CD4-positive, alpha-beta memory T cell (primary cell): ENCODE measurements at regions not wholly inside any gene's neighbourhood (a gene's known extent, or its start where the extent isn't known, plus 50 kb on each side); places are given as distances from the start of the nearest gene placed in this dataset.

Experiments
- CTCF ChIA-PET: fragments of 350-600 bp; sonication (Branson Sonifier 250); formaldehyde crosslinking; loops from one replicate; lab custom pipeline; 2021; ENCODE audit warnings: inconsistent platforms; ENCODE audit not compliant: partially characterized antibody; lab: Charles Lee
- POLR2A ChIA-PET: fragments of 350-600 bp; sonication (Branson Sonifier 250); formaldehyde crosslinking; loops from one replicate; lab custom pipeline; 2021; ENCODE audit not compliant: partially characterized antibody; lab: Charles Lee
- DNase-seq, 5 donors: peaks; one replicate each; pipeline versions ENCODE4 v3.0.0 to v3.0.0-alpha.2; 2020 to 2022; ENCODE audit warnings: mixed read lengths in 1 of 5
- H3K27ac ChIP-seq: one replicate; pipeline ENCODE4 v1.7.0; 2013; ENCODE audit warnings: low read depth, low read length
- H3K27me3 ChIP-seq: 2 replicates; pipeline ENCODE4 v1.7.0; 2013; ENCODE audit warnings: mild to moderate bottlenecking, low read length, moderate library complexity; ENCODE audit not compliant: insufficient read depth
- H3K36me3 ChIP-seq: 2 replicates; pipeline ENCODE4 v1.7.0; 2013; ENCODE audit warnings: mild to moderate bottlenecking, low read length, moderate library complexity; ENCODE audit not compliant: insufficient read depth
- H3K4me1 ChIP-seq: 2 replicates; pipeline ENCODE4 v1.7.0; 2013; ENCODE audit warnings: mild to moderate bottlenecking, low read length, moderate library complexity; ENCODE audit not compliant: insufficient read depth
- H3K4me3 ChIP-seq, 2 donors: one replicate each; pipeline ENCODE4 v1.7.0; 2013; ENCODE audit warnings: low read length in 2 of 2, mild to moderate bottlenecking in 1 of 2
- H3K9me3 ChIP-seq, 2 donors: one replicate each; pipeline ENCODE4 v1.7.0; 2013; ENCODE audit warnings: low read length in 2 of 2, control low read depth in 1 of 2; ENCODE audit not compliant: control insufficient read depth in 1 of 2
- H3K27ac Mint-ChIP-seq, 7 donors: one replicate each; pipeline ENCODE4 v1.8.0; 2020 to 2021; ENCODE audit warnings: mixed read lengths in 7 of 7, mild to moderate bottlenecking in 6 of 7, inconsistent platforms in 3 of 7, moderate library complexity in 3 of 7
- H3K27me3 Mint-ChIP-seq, 2 donors: one replicate each; pipeline ENCODE4 v1.8.0; 2020 to 2021; ENCODE audit warnings: mixed read lengths in 2 of 2
- H3K36me3 Mint-ChIP-seq, 2 donors: one replicate each; pipeline ENCODE4 v1.8.0; 2020 to 2021; ENCODE audit warnings: mixed read lengths in 2 of 2, inconsistent platforms in 1 of 2, mild to moderate bottlenecking in 1 of 2
- H3K4me1 Mint-ChIP-seq, 4 donors: one replicate each; pipeline ENCODE4 v1.8.0; 2020 to 2021; ENCODE audit warnings: mixed read lengths in 4 of 4, mild to moderate bottlenecking in 1 of 4
- H3K4me3 Mint-ChIP-seq, 8 donors: one replicate each; pipeline ENCODE4 v1.8.0; 2020 to 2021; ENCODE audit warnings: mixed read lengths in 8 of 8, mild to moderate bottlenecking in 7 of 8, moderate library complexity in 6 of 8, inconsistent platforms in 3 of 8
- H3K9me3 Mint-ChIP-seq, 8 donors: one replicate each; pipeline ENCODE4 v1.8.0; 2020 to 2021; ENCODE audit warnings: mixed read lengths in 8 of 8, mild to moderate bottlenecking in 5 of 8, inconsistent platforms in 3 of 8, moderate library complexity in 1 of 8
- intact Hi-C: fragments of 100-400 bp; cut with micrococcal nuclease; formaldehyde crosslinking; loops from one replicate; pipeline ENCODE4 v1.15.1; 2023

DNA sequence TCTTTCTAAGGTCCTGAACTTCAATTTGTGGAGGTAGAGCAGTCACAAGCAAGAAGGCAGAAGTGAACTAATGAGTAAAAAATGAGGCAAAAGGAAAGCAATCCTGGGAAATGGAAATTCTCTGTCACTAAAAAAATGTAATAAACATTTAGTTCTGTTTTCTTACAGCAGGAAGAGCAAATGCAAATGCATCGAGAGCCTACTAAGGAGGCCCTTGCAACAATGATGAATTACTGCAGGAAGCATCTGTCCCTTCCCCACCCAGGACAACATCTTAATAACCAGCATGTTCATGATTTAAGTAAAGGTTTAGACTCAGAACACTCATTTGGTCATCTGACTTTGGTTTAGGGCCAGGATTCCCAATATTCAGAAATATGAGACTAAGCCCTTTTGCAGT, 341.4 kb upstream of the NOCT start:
- Histone ChIP-seq H3K9me3 (no peaks in the 10 kb centered on the region), H3K4me1 (no peaks in the 10 kb centered on the region), H3K27me3 (no peaks in the 10 kb centered on the region), H3K27ac (no peak overlapping the region), H3K4me3 (no peak overlapping the region), H3K36me3 (no peaks in the 10 kb centered on the region)
- intact Hi-C loops, result no loop called here
- POLR2A ChIA-PET, result no interaction called here
- no peak for DNase-seq
- Mint-ChIP-seq H3K4me1 (no peaks in the 10 kb centered on the region), H3K27me3 (peaks cover 0 to 2% of the 10 kb centered on the region in 2 donors), H3K4me3 (no peak overlapping the region), H3K27ac (no peak overlapping the region), H3K36me3 (no peaks in the 10 kb centered on the region), H3K9me3 (no peaks in the 10 kb centered on the region)
- CTCF ChIA-PET, result interaction anchor here (0.7 kb wide), 1 partner anchor 1098 kb away, joined by 3 read pairs; no protein-coding TSS in a partner anchor

DNA sequence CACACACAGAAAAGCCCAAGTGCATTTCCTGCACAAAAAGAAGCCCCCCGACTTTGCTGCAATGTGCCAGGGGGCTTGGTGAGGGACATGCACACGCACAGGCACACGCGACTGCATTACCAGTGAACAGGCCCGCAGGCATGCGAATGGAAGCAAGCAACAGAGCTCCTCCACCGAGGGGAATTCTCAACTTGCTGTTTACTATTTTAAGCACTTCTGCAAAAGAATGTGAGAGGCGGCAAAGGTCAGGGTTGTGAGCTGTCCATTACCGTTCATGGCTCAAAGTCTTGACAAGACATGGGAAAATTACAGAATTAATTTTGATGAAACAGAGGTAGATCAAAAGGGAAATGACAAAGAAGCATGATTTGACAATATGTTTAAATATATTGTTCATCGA, 342.5 kb upstream of the NOCT start:
- CTCF ChIA-PET, result interaction anchor here (3.0 kb wide), 1 partner anchor 8 kb away, joined by 8 read pairs; no protein-coding TSS in a partner anchor
- POLR2A ChIA-PET, result no interaction called here
- Mint-ChIP-seq H3K9me3 (no peaks in the 10 kb centered on the region), H3K27me3 (peaks cover 0 to 2% of the 10 kb centered on the region in 2 donors), H3K4me1 (no peaks in the 10 kb centered on the region), H3K27ac (no peak overlapping the region), H3K4me3 (no peak overlapping the region), H3K36me3 (no peaks in the 10 kb centered on the region)
- Histone ChIP-seq H3K27ac (no peak overlapping the region), H3K9me3 (no peaks in the 10 kb centered on the region), H3K4me3 (no peak overlapping the region), H3K4me1 (no peaks in the 10 kb centered on the region), H3K27me3 (no peaks in the 10 kb centered on the region), H3K36me3 (no peaks in the 10 kb centered on the region)
- DNase-seq, result no peak
- intact Hi-C loops, result no loop called here

DNA sequence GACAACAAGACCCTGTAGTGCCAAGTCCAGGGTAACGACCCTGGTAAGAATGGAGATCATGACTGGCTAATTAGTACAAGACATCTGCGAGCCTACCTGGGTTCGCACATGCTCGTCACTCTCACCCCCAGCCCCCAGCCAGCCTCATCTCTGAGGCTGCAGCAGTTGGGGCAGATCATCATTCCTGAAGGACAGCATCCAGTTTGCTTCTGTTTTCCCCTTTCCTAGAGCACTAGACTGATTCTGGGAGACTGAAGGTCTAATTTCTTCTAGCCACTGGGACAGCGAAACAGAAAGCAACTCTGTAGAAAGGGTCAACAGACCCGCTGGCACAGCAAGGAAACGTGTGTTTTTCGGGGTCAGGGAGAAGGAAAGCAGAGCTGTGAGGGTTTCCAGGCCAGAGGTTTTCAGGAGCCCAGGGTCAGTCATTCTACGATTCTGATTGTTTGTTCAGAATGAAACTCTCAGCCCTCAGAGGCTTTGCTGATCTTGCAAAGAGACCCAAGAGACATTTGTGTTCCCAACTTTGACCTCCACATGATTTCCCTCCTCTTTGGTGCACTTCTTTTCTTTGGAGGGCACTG, 343.1 kb upstream of the NOCT start:
- ChIA-PET CTCF (interaction anchor here (3.0 kb wide), 1 partner anchor 9 kb away, joined by 8 read pairs; no protein-coding TSS in a partner anchor), POLR2A (no interaction called here)
- no peak for DNase-seq
- Histone ChIP-seq H3K9me3 (no peaks in the 10 kb centered on the region), H3K4me1 (no peaks in the 10 kb centered on the region), H3K27me3 (no peaks in the 10 kb centered on the region), H3K4me3 (no peak overlapping the region), H3K36me3 (no peaks in the 10 kb centered on the region), H3K27ac (no peak overlapping the region)
- H3K9me3 Mint-ChIP-seq, result no peaks in the 10 kb centered on the region
- H3K27me3 Mint-ChIP-seq, result peaks cover 0 to 2% of the 10 kb centered on the region in 2 donors
- no peaks in the 10 kb centered on the region for H3K4me1 Mint-ChIP-seq
- H3K36me3 Mint-ChIP-seq, result no peaks in the 10 kb centered on the region
- H3K4me3 Mint-ChIP-seq, result no peak overlapping the region
- H3K27ac Mint-ChIP-seq, result no peak overlapping the region
- intact Hi-C loops, result no loop called here

DNA sequence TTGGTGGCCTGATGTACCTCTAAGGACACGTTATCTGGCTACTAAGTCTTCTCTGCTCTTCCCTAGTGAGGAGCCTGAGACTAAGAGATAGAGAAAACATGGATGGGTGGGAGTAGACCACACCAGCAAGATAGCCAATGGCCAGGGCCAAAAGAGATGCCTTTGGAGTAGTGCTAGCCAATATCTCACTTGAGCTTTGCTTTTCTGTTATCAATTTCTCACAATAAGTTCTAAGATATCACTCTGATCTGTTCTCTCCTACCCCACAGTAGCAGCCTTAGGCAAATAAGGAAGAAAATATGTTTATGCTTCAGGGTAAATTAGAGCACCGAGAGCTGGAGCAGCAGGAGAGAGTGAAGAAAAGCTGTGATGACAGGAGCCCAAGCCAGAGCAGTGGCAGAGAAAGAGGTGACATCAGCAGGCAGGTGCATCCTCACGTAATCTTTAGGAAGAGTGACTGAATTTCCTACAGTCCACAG, 343.9 kb upstream of the NOCT start:
- no peaks in the 10 kb centered on the region for H3K36me3 ChIP-seq
- ChIA-PET CTCF (interaction anchor here (3.0 kb wide), 1 partner anchor 10 kb away, joined by 8 read pairs; no protein-coding TSS in a partner anchor), POLR2A (no interaction called here)
- no peaks in the 10 kb centered on the region for H3K9me3 ChIP-seq
- no peaks in the 10 kb centered on the region for H3K4me1 ChIP-seq
- Mint-ChIP-seq H3K27me3 (peaks cover 0 to 4% of the 10 kb centered on the region in 2 donors), H3K4me1 (no peaks in the 10 kb centered on the region), H3K36me3 (no peaks in the 10 kb centered on the region), H3K4me3 (no peak overlapping the region), H3K27ac (no peak overlapping the region), H3K9me3 (no peaks in the 10 kb centered on the region)
- no peaks in the 10 kb centered on the region for H3K27me3 ChIP-seq
- intact Hi-C loops, result no loop called here
- DNase-seq, result no peak
- no peak overlapping the region for H3K27ac ChIP-seq
- H3K4me3 ChIP-seq, result no peak overlapping the region

DNA sequence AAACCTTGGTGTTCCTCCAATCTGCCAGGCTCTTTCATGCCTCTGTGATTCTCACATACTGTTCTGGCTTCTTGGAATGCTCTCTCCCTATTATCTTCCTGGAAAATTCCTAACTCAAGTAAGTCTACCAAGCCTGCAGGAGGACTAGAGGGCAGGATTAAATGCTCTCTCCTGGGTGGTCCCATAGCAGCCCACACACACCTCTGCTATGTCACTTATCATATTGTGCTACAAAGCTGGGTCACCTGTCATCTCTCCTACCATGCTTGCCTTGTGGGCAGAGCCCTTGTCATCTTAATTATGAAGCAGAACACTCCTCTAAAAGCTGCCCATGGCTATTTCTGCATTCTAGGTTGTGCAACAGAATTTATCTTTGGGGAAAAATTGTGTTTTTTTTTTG, 344.5 kb upstream of the NOCT start:
- no peaks in the 10 kb centered on the region for H3K4me1 ChIP-seq
- POLR2A ChIA-PET, result no interaction called here
- intact Hi-C loops, result no loop called here
- CTCF ChIA-PET, result interaction anchor here (3.0 kb wide), 1 partner anchor 10 kb away, joined by 8 read pairs; no protein-coding TSS in a partner anchor
- Mint-ChIP-seq H3K9me3 (peaks cover 0 to 3% (median 0%) of the 10 kb centered on the region in 8 donors), H3K27ac (no peak overlapping the region), H3K4me1 (no peaks in the 10 kb centered on the region), H3K27me3 (peaks cover 0 to 4% of the 10 kb centered on the region in 2 donors), H3K4me3 (no peak overlapping the region), H3K36me3 (no peaks in the 10 kb centered on the region)
- DNase-seq, result no peak
- no peak overlapping the region for H3K27ac ChIP-seq
- no peaks in the 10 kb centered on the region for H3K27me3 ChIP-seq
- no peak overlapping the region for H3K4me3 ChIP-seq
- no peaks in the 10 kb centered on the region for H3K36me3 ChIP-seq
- H3K9me3 ChIP-seq, result no peaks in the 10 kb centered on the region

DNA sequence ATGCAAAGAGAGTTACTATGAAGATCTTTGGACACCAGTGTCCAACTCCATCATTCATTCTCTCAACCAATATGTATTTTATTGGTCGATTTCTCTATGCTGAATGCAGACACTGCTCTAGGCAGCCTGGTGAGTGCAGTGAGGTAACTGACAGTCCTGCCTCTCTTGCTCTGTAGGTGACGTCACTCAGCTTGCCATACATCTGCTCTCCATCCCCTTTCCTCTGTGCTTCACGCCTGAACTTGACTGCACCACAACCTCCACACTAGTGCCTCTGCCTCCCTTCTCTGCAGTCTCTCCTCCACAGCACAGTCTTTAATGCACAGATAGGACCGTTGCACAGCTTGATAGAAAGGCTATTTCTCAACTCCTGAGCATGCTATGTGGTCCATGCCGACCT, 344.9 kb upstream of the NOCT start:
- Histone ChIP-seq H3K27me3 (no peaks in the 10 kb centered on the region), H3K9me3 (no peaks in the 10 kb centered on the region), H3K4me3 (no peak overlapping the region), H3K4me1 (no peaks in the 10 kb centered on the region), H3K36me3 (no peaks in the 10 kb centered on the region), H3K27ac (no peak overlapping the region)
- no peak overlapping the region for H3K27ac Mint-ChIP-seq
- ChIA-PET POLR2A (no interaction called here), CTCF (interaction anchor here (3.0 kb wide), 1 partner anchor 11 kb away, joined by 8 read pairs; no protein-coding TSS in a partner anchor)
- H3K36me3 Mint-ChIP-seq, result no peaks in the 10 kb centered on the region
- no peak overlapping the region for H3K4me3 Mint-ChIP-seq
- no peaks in the 10 kb centered on the region for H3K4me1 Mint-ChIP-seq
- intact Hi-C loops, result no loop called here
- H3K27me3 Mint-ChIP-seq, result peaks cover 0 to 4% of the 10 kb centered on the region in 2 donors
- H3K9me3 Mint-ChIP-seq, result peaks cover 0 to 3% (median 0%) of the 10 kb centered on the region in 8 donors
- DNase-seq, result no peak

DNA sequence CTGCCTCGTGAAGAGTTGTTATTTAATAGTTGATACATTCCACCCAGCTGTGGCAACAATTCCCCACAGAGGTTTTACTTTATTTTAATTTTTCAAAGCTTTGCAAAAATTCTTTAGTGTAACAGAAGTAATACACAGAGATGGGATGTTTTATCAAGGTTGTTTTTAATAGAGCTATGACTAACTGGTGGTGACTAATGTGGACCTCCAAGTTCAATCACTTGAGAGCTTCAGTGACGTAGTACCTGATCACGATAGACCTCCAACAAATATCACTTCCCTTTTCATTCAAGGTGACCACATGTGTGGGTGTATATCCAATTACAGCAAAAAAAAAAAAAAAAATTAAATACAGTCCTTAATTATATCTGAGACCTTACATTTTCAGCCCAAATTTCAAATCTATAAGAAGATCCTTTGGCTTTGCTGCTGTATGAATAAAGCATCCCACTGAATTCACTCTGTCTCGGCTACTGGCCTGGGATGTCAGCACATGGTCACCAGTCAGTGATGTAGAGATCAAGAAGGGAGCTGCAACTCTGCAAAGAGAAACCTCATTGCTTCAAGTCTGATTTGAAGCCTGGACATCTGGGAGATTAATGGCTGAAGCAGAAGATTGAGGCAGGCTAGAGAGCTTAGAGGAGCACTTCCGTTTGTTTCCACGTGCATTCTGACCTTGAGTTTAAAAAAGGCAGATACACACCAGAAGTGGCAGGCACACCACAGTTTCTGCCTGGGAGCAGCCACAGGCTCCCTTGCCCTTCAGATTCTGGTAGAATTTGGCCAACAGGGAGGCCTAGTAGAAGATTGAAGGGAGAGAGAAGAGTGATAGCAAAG, 345.9 kb upstream of the NOCT start:
- no peak for DNase-seq
- no peak overlapping the region for H3K4me3 ChIP-seq
- intact Hi-C loops, result no loop called here
- H3K4me3 Mint-ChIP-seq, result no peak overlapping the region
- ChIA-PET POLR2A (no interaction called here), CTCF (interaction anchor here (1.7 to 2.0 kb wide), 2 partner anchors 8 to 11 kb away, joined by 5 to 14 read pairs; no protein-coding TSS in a partner anchor)
- no peaks in the 10 kb centered on the region for H3K36me3 ChIP-seq
- peaks cover 0 to 3% (median 0%) of the 10 kb centered on the region in 8 donors for H3K9me3 Mint-ChIP-seq
- H3K27me3 Mint-ChIP-seq, result peaks cover 0 to 4% of the 10 kb centered on the region in 2 donors
- no peaks in the 10 kb centered on the region for H3K36me3 Mint-ChIP-seq
- H3K27ac Mint-ChIP-seq, result no peak overlapping the region
- no peaks in the 10 kb centered on the region for H3K9me3 ChIP-seq
- no peaks in the 10 kb centered on the region for H3K4me1 ChIP-seq
- H3K27ac ChIP-seq, result no peak overlapping the region
- no peaks in the 10 kb centered on the region for H3K4me1 Mint-ChIP-seq
- no peaks in the 10 kb centered on the region for H3K27me3 ChIP-seq
